ENCODE measurements at regions not wholly inside any gene's neighbourhood (a gene's known extent, or its start where the extent isn't known, plus 50 kb on each side); places are given as distances from the start of the nearest gene placed in this dataset.

GRCh38 chr5:68409259-68409658, 193.7 kb downstream of the PIK3R1 start:
- no peak for DNase-seq

GRCh38 chr5:68411161-68411560, 195.6 kb downstream of the PIK3R1 start:
- no peak for DNase-seq

DNA sequence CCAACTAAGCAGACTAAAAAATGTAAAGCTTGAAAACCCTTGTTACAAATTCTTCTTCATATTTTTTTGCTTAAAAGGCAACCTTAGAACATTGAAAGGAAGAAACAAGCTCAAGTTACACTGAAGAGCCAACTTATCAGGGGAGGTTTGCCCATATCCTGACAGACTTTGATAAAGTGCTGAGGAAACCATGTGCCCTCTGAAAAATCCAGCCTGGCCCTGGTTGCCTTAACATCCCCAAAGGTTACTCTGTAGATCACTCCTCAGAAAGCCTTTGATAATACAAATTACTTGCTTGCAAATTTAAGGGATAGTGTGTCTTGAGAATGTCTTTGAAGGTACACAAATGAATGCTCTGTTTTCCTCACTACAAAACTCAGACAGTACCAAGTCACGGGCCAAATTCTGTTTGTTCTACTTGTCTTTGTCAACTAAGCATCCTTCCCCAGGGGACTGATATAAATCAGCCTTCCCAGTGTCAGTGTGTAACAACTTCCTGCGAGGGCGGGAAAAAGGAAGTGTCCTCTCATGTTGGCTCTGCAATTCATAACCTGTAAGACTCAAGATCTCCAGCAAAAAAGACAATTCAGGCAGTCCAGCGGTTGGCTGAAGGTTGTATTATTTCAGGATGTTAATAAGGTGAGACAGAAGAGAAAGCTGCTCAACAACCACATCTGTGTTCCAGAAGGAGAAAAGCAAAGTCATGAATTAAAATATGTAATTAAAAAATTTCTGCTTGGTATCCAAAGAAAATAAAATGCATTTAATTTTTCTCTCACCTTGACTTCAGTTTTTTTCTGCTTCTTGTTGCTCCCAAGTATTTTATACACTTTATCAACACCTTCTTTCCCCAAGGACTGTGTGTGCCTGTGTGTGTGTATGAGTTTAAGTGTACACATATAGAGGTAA, 199.9 kb downstream of the PIK3R1 start:
- no peak for DNase-seq

- no peak for DNase-seq
Observed at GRCh38 chr5:68416714-68417113, 201.2 kb downstream of the PIK3R1 start.

GRCh38 chr5:68418201-68418600, 202.6 kb downstream of the PIK3R1 start:
- DNase-seq = no peak

GRCh38 chr5:68418680-68419079, 203.1 kb downstream of the PIK3R1 start:
- DNase-seq = no peak

DNA sequence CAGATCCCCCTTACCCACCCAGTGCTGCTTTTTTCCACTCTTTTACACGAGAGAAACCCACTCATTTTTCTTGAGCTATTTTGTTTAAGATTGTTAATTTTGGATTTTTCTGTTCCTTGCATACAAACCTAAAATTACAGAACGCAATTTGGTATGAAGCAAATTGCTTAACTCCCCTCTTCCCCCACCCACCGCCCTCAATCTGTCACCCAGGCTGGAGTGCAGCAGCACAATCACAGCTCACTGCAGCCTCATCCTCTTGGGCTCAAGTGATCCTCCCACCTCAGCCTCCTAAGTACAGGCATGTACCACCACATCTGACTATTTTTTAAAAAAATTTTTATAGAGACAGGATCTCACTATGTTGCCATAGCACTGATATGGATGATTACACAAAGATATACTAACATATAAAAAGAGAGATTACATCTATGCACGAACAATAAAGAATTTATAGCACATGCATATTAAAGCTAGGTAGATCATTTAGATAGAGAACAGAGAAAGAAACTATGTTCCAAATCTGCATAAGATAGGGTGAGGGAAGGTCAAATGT, 203.6 kb downstream of the PIK3R1 start:
- DNase-seq = no peak

DNA sequence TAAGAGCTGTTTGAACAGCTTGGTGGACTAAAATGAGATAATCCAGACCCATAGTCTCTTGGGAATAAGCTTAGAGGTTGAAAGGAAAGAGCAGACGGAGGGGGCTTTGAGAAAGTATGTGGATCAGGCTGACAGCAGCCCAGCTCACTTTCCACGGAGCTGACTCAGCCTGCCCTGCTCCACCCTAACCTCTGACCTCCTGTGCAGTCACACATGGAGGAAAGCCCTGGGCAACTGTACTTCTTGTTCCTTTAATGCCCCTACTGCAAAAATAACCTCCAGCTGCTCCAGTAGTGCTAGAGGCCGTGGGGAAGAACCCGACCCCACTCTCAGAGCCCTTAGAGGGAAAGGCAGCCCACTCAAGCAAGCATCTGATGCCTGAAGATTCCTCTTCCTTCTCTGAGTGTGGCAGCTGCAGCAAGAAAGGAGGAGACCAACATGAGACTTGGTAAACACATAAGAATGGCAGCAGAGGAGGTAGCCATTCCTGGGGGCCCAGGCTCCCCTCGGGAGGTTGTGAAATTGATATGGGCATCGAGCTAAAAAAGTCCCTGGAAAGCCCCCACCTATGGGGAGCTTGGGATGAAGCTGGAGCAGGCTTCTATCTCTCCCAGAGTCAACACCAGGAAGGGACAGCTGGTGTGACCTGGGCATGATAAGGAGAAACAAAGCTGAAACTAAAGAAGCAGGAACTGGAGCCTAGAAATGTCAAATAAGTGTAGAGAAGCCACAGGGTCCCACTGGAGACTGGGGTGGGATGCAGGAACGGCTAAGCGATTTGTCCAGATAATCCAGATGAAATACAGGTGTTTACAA, 204.3 kb downstream of the PIK3R1 start:
- no peak for DNase-seq

DNA sequence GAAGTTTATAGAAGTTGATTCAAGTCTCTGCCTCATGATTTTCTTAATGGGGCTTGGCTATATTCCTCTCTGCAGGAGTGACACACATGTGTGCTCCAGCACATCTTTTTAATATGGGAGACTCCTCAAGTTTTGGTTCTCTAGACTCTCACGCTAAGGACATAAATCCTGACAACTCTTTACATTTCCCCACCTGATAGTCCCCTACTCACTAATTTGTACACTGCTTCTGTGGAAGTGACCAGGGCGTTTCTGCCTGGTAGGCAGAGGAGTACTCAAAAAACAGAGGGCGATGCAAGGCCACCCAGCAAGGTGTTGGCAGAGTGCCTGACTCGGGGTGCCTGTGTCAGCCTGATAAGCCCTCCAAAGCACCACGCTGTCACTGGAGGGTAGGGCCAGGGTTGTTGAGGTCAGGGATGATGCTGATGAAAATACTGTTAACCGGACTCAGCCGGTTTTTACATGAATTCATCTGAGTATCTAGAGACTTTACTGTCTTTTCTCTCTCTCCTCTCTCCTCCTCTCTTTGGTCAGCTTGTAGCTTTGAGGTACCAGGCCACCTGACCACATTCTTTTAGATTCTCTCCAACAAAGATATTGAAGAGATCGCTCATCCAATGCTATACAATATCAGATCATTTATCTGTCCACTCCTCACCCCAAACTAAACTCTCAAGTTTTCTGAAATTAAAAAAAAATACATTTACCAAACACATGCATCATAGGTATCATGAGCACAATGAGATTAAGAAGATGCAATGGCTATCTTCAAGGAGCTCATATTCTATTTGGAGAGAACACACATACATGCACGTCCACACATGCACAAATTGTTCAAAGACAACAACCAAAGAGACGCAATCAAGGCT, 205.2 kb downstream of the PIK3R1 start:
- no peak for DNase-seq

DNA sequence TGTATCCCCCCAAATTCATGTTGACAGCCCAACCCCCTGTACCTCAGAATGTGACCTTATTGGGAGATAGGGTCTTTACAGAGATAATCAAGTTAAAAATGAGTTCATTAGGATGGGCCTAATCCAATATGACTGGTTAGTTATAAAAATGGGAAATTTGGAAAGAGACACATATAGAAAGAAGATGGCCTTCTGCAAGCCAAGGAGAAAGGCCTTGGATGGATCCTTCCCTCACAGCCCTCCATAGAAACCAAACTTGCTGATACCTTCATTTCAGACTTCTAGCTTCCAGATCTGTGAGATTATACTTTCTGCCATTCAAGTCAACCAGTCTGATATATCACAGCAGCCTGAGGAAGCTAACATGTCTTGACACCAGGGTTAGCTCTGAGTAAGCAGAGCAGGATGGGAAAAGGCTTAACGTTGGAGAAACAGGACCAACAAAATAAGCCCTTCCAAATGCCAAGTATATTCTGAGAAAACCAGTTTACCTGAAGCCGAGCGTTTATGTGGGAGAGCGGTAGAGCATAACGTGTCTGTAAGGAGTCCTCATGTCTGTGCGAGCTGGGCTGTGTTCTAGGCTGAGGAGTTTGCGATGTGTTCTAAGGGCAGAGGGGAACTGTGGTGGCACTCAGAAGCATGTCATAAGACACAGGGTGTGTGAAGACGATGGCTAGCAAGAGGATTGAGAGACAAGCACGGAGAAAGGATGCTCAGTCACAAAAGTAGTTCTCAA, 206.1 kb downstream of the PIK3R1 start:
- no peak for DNase-seq

GRCh38 chr5:68423154-68423811, 207.7 kb downstream of the PIK3R1 start:
- no peak for DNase-seq

- DNase-seq = no peak
Observed at GRCh38 chr5:68424799-68425537, 209.4 kb downstream of the PIK3R1 start.

GRCh38 chr5:68426586-68426985, 211.0 kb downstream of the PIK3R1 start:
- no peak for DNase-seq

DNA sequence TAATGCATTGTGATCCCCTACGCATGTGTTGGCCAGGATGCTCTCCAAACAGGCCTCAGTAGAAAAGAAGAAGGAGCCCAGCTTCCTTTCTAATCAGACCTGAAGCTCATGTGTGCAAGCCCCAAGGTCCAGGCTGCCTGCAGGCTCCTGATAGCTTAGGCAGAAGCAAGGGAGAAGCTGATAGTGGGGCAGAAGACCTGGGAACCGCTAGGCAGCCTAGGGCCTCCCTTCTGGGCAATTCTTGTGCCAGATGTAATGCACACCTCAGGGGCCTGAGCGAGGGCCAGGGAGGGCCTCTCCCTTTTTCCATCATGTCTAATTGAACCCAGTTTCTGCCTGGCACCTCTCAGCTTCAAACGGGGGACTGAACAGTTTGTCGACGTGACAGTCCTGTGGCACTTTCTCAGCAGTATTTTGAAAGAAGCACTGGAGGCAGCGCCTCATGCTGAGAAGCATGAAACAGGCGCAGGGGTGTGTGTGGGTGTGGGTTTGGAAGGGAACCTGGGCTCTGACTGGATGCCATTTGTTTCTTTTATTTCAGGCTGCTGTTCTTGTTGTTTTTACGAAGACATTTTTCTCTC, 212.8 kb downstream of the PIK3R1 start:
- DNase-seq = no peak

DNA sequence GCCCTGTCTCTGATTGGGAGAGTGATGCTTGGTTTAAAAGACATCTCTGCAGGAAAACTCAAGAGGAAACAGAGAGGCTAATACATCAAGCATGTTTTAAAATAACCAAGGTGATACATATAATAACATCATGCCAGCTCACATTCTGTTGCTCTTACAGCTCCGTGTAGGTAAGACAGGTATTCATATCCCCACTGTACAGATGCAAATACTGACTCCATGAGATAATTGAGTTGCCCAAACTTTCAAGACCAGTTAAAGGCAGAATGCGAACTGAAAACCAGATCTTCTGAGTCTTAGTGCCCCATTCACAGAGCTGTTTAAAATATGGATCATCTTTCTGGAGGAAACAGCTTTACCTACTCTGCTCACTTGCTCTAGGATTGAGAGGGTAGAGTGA, 214.0 kb downstream of the PIK3R1 start:
- DNase-seq = no peak

GRCh38 chr5:68430279-68430678, 214.7 kb downstream of the PIK3R1 start:
- DNase-seq = no peak

DNA sequence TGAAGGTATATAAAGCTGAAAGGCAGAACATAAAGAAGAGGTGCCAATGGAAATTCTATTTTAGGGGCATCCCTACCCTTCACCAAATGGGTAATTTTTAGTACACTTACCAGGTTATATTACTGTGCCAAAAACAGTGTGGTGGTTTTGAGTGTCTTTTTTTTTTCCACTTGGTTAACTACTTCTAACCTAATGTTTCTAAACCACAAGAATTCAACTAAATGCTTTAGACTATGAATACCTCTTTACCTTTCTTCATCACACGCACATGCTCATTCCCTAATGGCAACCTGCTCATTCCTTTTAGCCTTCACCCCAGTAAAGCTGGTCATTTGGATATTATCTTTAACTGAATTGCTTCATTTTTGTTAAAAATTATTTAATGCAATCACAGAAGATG, 215.6 kb downstream of the PIK3R1 start:
- DNase-seq = no peak

DNA sequence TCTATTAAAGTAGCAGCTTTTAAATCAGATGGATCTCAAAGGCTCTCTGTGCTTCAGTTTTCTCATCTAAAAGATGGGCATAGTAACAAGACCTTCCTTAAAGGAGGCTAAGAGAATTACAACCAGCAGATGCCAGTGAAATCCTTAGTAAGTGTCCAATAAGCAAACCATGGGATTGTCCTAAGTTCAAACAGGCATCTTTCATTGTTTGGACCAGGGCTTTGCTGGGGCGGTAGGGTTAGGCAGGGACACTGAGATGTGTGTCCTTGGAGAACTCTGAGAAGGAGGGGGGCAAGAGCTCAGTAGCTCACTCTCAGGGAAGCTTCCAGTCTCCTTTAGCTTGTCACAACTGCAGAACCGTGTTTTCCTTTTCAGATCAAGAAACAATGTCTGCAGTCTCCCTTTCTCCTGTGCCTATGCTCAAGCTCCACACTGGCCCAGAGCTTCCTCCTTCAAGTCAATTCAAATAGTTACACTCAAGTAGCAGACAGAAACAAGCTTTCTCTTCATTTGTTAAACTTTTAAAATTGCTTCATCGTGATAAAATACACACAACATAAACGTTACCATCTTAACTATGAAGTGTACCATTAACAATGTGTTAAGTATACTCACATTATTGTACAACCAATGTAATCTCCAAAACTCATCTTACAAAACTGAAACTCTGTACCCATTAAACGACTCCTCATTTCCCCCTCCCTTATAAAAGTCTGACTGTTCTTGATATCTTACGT, 216.2 kb downstream of the PIK3R1 start:
- no peak for DNase-seq

GRCh38 chr5:68432682-68433081, 217.1 kb downstream of the PIK3R1 start:
- DNase-seq = no peak

DNA sequence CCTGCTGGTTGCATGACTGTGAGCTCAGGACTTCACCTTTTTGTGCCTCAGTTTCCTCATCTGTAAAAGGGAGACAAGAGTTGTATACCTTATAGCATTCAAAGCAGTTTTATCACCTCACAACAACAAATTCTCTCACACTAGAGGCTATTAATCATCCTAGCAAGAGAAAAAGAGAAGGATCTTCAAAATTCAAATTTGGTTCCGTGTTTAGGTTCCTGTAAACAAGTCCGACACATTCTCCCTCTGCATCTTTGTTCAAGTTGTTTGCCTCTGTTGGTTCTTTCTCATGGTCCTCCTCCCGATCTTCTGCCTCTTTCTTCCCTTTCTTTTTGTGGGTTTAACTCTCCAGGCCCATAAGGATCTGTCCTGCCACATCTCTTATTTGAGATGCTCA, 218.0 kb downstream of the PIK3R1 start:
- DNase-seq = no peak
